Stimulated activated CD4-positive, alpha-beta T cell treated with anti-CD3 and anti-CD28 coated beads, Interleukin-15, amount 100 ng/mL, for 1 hour (primary cell): ENCODE measurements at regions not wholly inside any gene's neighbourhood (a gene's known extent, or its start where the extent isn't known, plus 50 kb on each side); places are given as distances from the start of the nearest gene placed in this dataset.
A peak's percentile ranks its signal among the peaks of the same experiment; 100 is the strongest.

ENCODE experiments used
- DNase-seq, 2 donors: peaks; one replicate each; pipeline ENCODE4 v3.0.0-alpha.2; 2020; ENCODE audit warnings: low read depth in 1 of 2, low spot score in 1 of 2

- no peak for DNase-seq
Observed at GRCh38 chr17:33628500-33629346, 335.6 kb upstream of the ASIC2 start.

- DNase-seq = no peak
Observed at GRCh38 chr17:33633446-33633845, 340.4 kb upstream of the ASIC2 start.

GRCh38 chr17:33637534-33637933 lies 344.4 kb upstream of the ASIC2 start:
- no peak for DNase-seq

GRCh38 chr17:33639103-33639880 lies 346.2 kb upstream of the ASIC2 start:
- DNase-seq = no peak

- DNase-seq = no peak
Observed at GRCh38 chr17:33640629-33641028, 347.5 kb upstream of the ASIC2 start.

GRCh38 chr17:33642002-33642401 lies 348.9 kb upstream of the ASIC2 start:
- no peak for DNase-seq

- no peak for DNase-seq
Observed at GRCh38 chr17:33647956-33648355, 354.9 kb upstream of the ASIC2 start.

- DNase-seq = no peak
Observed at GRCh38 chr17:33650304-33650703, 357.2 kb upstream of the ASIC2 start.

- no peak for DNase-seq
Observed at GRCh38 chr17:33651686-33652085, 358.6 kb upstream of the ASIC2 start.

GRCh38 chr17:33652731-33653398 lies 359.8 kb upstream of the ASIC2 start:
- no peak for DNase-seq

GRCh38 chr17:33653399-33653788 lies 360.3 kb upstream of the ASIC2 start:
- DNase-seq = no peak

GRCh38 chr17:33657181-33657580 lies 364.1 kb upstream of the ASIC2 start:
- DNase-seq = no peak

GRCh38 chr17:33661975-33662374 lies 368.9 kb upstream of the ASIC2 start:
- no peak for DNase-seq

GRCh38 chr17:33664116-33664840 lies 371.2 kb upstream of the ASIC2 start:
- no peak for DNase-seq

- no peak for DNase-seq
Observed at GRCh38 chr17:33667052-33667509, 374.0 kb upstream of the ASIC2 start.

GRCh38 chr17:33667671-33668070 lies 374.6 kb upstream of the ASIC2 start:
- no peak for DNase-seq

- no peak for DNase-seq
Observed at GRCh38 chr17:33668516-33668915, 375.4 kb upstream of the ASIC2 start.

- DNase-seq = no peak
Observed at GRCh38 chr17:33671491-33671890, 378.4 kb upstream of the ASIC2 start.

GRCh38 chr17:33674685-33675084 lies 381.6 kb upstream of the ASIC2 start:
- peak in 1 of 2 donors; percentile 18 for DNase-seq

- DNase-seq = no peak
Observed at GRCh38 chr17:33676444-33676843, 383.3 kb upstream of the ASIC2 start.

GRCh38 chr17:33679595-33679994 lies 386.5 kb upstream of the ASIC2 start:
- no peak for DNase-seq
